ACC112 (cell line): ENCODE measurements at regions not wholly inside any gene's neighbourhood (a gene's known extent, or its start where the extent isn't known, plus 50 kb on each side); places are given as distances from the start of the nearest gene placed in this dataset.

Experiments
- H2AFZ ChIP-seq: fragments of 200-600 bp; sonication (generic); one replicate; pipeline ENCODE4 v1.6.0; 2017; ENCODE audit warnings: antibody characterized with exemption, low read length; ENCODE audit not compliant: unreplicated experiment
- H3K27ac ChIP-seq: fragments of 200-600 bp; sonication (generic); 2 replicates; pipeline ENCODE4 v1.5.1; 2014; ENCODE audit warnings: low read depth, mild to moderate bottlenecking, antibody characterized with exemption, low read length, moderate library complexity
- H3K27me3 ChIP-seq: fragments of 200-600 bp; sonication (generic); 2 replicates; pipeline ENCODE4 v1.6.1; 2014; ENCODE audit warnings: mild to moderate bottlenecking, antibody characterized with exemption, low read length, moderate library complexity, mixed read lengths; ENCODE audit not compliant: insufficient read depth
- H3K36me3 ChIP-seq: fragments of 200-600 bp; sonication (generic); 2 replicates; pipeline ENCODE4 v1.6.1; 2016; ENCODE audit warnings: mild to moderate bottlenecking, antibody characterized with exemption, low read length, moderate library complexity, mixed read lengths; ENCODE audit not compliant: insufficient read depth
- H3K4me1 ChIP-seq: fragments of 200-600 bp; sonication (generic); one replicate; pipeline ENCODE4 v1.6.1; 2016; ENCODE audit warnings: low read length, mixed read lengths; ENCODE audit not compliant: insufficient read depth, unreplicated experiment, control insufficient read depth
- H3K4me3 ChIP-seq: fragments of 200-600 bp; sonication (generic); 2 replicates; pipeline ENCODE4 v1.5.1; 2014; ENCODE audit warnings: mild to moderate bottlenecking, low read depth, low read length
- H3K79me2 ChIP-seq: fragments of 200-600 bp; sonication (generic); one replicate; pipeline ENCODE4 v1.6.0; 2016; ENCODE audit warnings: low read length; ENCODE audit not compliant: control insufficient read depth, unreplicated experiment, insufficient read depth

GRCh38 chrX:80216086-80216485, 201.5 kb downstream of the TBX22 start:
- Histone ChIP-seq H3K4me1 (no peaks in the 10 kb centered on the region), H3K36me3 (no peaks in the 10 kb centered on the region), H2AFZ (no peak overlapping the region), H3K79me2 (no peaks in the 10 kb centered on the region), H3K27me3 (no peaks in the 10 kb centered on the region), H3K4me3 (no peak overlapping the region), H3K27ac (peak overlapping the region; percentile 32; the same call in 1 of the 2 replicates)

GRCh38 chrX:80223982-80224579, 196.2 kb upstream of the TENT5D start:
- no peaks in the 10 kb centered on the region for H3K79me2 ChIP-seq
- H2AFZ ChIP-seq: no peak overlapping the region

GRCh38 chrX:80229626-80230025, 190.6 kb upstream of the TENT5D start:
- H3K36me3 ChIP-seq: no peaks in the 10 kb centered on the region
- H3K4me3 ChIP-seq: no peak overlapping the region
- H3K4me1 ChIP-seq: no peaks in the 10 kb centered on the region
- no peaks in the 10 kb centered on the region for H3K27me3 ChIP-seq
- H3K79me2 ChIP-seq: no peaks in the 10 kb centered on the region
- no peak overlapping the region for H3K27ac ChIP-seq
- H2AFZ ChIP-seq: no peak overlapping the region

More at GRCh38 chrX:80223982-80224579, 196.2 kb upstream of the TENT5D start:
- no peaks in the 10 kb centered on the region for H3K27me3 ChIP-seq
- H3K4me1 ChIP-seq: no peaks in the 10 kb centered on the region
- no peaks in the 10 kb centered on the region for H3K36me3 ChIP-seq
- no peak overlapping the region for H3K4me3 ChIP-seq
- H3K27ac ChIP-seq: no peak overlapping the region

- Histone ChIP-seq H2AFZ (no peak overlapping the region), H3K79me2 (no peaks in the 10 kb centered on the region), H3K4me3 (no peak overlapping the region), H3K27ac (no peak overlapping the region), H3K4me1 (no peaks in the 10 kb centered on the region), H3K36me3 (no peaks in the 10 kb centered on the region), H3K27me3 (no peaks in the 10 kb centered on the region)
Observed at GRCh38 chrX:80237072-80237471, 183.2 kb upstream of the TENT5D start.

- Histone ChIP-seq H3K4me1 (no peaks in the 10 kb centered on the region), H2AFZ (no peak overlapping the region), H3K27ac (no peak overlapping the region), H3K36me3 (no peaks in the 10 kb centered on the region), H3K27me3 (no peaks in the 10 kb centered on the region), H3K79me2 (no peaks in the 10 kb centered on the region), H3K4me3 (no peak overlapping the region)
Observed at GRCh38 chrX:80246271-80246670, 174.0 kb upstream of the TENT5D start.

- H3K4me3 ChIP-seq: no peak overlapping the region
- no peaks in the 10 kb centered on the region for H3K27me3 ChIP-seq
- H2AFZ ChIP-seq: no peak overlapping the region
- no peak overlapping the region for H3K27ac ChIP-seq
- no peaks in the 10 kb centered on the region for H3K36me3 ChIP-seq
- no peaks in the 10 kb centered on the region for H3K4me1 ChIP-seq
- no peaks in the 10 kb centered on the region for H3K79me2 ChIP-seq
Observed at GRCh38 chrX:80266287-80266686, 154.0 kb upstream of the TENT5D start.

GRCh38 chrX:80266979-80267378, 153.3 kb upstream of the TENT5D start:
- Histone ChIP-seq H3K36me3 (no peaks in the 10 kb centered on the region), H3K4me1 (no peaks in the 10 kb centered on the region), H3K4me3 (no peak overlapping the region), H3K27ac (no peak overlapping the region), H3K27me3 (no peaks in the 10 kb centered on the region), H3K79me2 (no peaks in the 10 kb centered on the region), H2AFZ (no peak overlapping the region)

GRCh38 chrX:80267790-80268189, 152.5 kb upstream of the TENT5D start:
- H3K4me3 ChIP-seq: no peak overlapping the region
- H3K27me3 ChIP-seq: no peaks in the 10 kb centered on the region
- no peak overlapping the region for H2AFZ ChIP-seq
- no peaks in the 10 kb centered on the region for H3K36me3 ChIP-seq
- H3K4me1 ChIP-seq: no peaks in the 10 kb centered on the region
- H3K27ac ChIP-seq: no peak overlapping the region
- H3K79me2 ChIP-seq: no peaks in the 10 kb centered on the region

- Histone ChIP-seq H3K4me3 (no peak overlapping the region), H3K27me3 (no peaks in the 10 kb centered on the region), H2AFZ (no peak overlapping the region), H3K4me1 (no peaks in the 10 kb centered on the region), H3K27ac (no peak overlapping the region), H3K79me2 (no peaks in the 10 kb centered on the region), H3K36me3 (no peaks in the 10 kb centered on the region)
Observed at GRCh38 chrX:80282535-80282934, 137.7 kb upstream of the TENT5D start.

- Histone ChIP-seq H3K4me1 (no peaks in the 10 kb centered on the region), H2AFZ (no peak overlapping the region)
Observed at GRCh38 chrX:80285131-80285773, 135.0 kb upstream of the TENT5D start.

GRCh38 chrX:80290834-80291233, 129.4 kb upstream of the TENT5D start:
- Histone ChIP-seq H3K4me3 (no peak overlapping the region), H3K4me1 (no peaks in the 10 kb centered on the region), H3K79me2 (no peaks in the 10 kb centered on the region), H2AFZ (no peak overlapping the region), H3K27me3 (no peaks in the 10 kb centered on the region), H3K36me3 (no peaks in the 10 kb centered on the region), H3K27ac (no peak overlapping the region)

More at GRCh38 chrX:80285131-80285773, 135.0 kb upstream of the TENT5D start:
- H3K27ac ChIP-seq: no peak overlapping the region
- no peaks in the 10 kb centered on the region for H3K79me2 ChIP-seq
- no peaks in the 10 kb centered on the region for H3K27me3 ChIP-seq
- H3K36me3 ChIP-seq: no peaks in the 10 kb centered on the region
- H3K4me3 ChIP-seq: no peak overlapping the region
